GM18867 (cell line): ENCODE measurements at regions not wholly inside any gene's neighbourhood (a gene's known extent, or its start where the extent isn't known, plus 50 kb on each side); places are given as distances from the start of the nearest gene placed in this dataset.

Experiments
- ATAC-seq: cut with Tn5 transposase; IDR thresholded peaks from one replicate; pipeline ENCODE4 v1.9.1; 2021; ENCODE audit warnings: mild to moderate bottlenecking, moderate library complexity; ENCODE audit not compliant: unreplicated experiment

DNA sequence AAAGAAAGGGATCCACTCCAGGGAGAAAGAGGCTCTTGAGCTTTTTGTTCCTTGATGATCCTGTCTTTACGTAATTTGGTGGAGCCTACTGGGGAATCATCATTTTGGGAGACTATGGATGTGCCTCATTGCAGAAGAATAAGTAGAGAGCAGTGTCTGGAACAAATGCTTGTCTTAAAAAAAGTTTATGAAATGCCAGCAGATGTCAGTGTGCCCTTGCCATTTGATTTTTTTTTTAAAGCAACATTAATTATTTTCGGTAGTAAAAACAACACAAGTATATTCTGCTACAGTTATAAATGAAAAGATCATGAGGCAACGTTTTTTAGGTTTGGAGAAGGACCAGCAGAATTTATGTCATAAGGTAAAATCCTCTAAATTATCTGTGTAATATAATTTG is 934.8 kb upstream of the EEF2KMT start:
- no peak for ATAC-seq

DNA sequence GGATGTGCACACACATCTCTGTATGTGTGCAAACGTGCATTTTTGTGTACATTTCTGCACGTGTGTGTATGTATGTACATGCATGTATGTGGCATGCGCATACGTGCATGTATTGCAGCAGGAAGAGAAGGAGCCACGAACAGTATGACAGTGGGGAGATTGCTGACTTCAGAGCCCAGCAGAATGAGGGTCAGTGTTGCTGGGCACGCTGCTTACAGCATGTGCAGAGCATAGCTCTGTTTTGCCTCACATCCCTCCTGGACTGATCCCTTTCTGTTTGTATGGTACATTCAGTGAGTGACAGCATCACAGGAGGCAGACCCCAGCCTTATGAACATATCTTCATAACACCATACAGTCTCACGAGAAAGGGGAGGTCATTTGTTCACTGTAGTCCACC is 934.0 kb upstream of the EEF2KMT start:
- ATAC-seq, result no peak

DNA sequence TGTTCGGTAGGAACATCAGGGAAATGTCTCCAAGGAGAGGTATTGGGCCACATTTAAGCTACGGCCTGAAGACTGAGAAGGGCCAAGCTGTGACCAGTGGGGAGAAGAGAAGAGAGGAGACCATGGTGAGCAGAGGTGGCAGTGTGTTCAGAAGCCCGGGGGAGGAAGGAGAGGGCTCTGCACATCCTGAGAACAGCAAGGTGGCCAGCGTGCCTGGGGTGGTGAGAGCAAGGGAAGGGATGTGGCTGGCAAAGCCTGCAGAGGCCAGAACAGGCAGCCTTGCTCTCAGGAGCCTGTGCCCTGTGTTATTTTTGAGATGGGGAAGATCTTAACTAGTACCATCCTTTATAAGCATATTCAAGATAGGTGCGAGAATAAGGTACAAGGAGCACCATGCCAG is 933.5 kb upstream of the EEF2KMT start:
- no peak for ATAC-seq

DNA sequence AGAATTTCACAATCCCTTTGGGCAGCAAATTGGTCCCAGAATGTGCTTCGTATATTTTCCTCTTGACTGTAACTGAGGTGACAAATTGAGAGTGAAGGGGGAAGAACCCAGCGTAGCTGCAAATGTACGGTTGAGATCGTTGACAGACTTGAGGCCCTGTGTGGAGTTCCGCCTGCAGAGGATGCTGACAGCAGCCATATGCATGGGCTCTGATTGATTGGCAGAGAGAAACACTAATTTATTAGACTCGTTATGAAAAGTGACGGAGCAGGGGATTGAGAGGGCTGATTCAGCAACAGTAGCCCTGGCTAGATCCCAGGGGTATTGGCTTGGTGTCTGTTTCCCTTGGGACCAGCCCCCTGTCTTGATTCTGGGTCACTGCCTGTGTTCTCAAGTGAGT is 930.1 kb upstream of the EEF2KMT start:
- no peak for ATAC-seq

DNA sequence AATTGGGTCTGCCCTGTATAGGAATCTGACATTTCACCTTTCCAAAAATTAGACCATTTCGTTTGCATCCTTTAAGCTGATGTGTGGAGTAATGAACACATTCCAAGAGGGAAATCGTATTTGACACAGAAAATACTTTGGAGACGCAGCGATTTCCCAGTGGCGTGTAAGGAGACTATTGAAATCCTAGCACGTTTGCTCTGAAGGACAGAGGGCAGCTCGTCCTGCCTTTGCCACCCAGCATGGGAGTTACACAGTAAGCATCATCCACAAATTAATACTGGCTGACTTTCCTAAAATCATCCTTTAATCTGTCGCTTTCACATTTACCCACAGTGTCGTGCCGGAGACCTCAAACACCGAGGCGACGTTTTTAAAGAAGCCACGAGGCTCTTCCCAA is 925.9 kb upstream of the EEF2KMT start:
- ATAC-seq, result no peak

DNA sequence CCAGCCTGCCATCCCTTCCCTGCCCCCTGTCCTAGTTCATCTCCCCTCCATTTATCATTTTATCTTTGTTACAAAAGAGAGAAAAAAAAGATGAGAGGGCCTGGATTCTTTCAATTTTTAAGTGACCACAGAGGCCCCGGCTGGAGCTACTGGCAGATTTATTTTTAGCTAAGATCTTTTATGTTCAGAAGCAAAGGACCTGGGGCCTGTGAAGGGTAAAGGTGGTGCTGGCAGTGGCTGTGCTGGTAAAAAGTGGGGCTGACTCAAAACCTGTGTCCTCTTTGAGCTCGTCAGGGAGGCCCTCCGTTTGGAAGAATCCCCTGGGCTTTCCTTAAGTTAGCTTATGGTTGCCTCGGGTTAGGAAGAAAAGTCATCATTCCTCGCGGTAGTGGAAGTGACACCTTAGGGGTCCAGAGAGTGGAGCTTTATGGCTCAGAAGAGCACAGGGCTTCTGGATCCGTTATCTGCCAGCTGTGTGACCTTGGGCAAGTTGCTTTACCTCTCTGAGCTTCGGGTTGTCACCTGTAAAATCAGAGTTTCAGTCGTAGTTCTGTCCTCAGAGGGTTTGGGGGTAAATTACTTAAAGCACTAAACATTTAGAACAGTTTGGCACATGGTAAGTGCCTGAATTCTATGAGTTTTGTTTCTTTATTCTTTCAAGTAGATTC is 923.8 kb upstream of the EEF2KMT start:
- ATAC-seq, result no peak

DNA sequence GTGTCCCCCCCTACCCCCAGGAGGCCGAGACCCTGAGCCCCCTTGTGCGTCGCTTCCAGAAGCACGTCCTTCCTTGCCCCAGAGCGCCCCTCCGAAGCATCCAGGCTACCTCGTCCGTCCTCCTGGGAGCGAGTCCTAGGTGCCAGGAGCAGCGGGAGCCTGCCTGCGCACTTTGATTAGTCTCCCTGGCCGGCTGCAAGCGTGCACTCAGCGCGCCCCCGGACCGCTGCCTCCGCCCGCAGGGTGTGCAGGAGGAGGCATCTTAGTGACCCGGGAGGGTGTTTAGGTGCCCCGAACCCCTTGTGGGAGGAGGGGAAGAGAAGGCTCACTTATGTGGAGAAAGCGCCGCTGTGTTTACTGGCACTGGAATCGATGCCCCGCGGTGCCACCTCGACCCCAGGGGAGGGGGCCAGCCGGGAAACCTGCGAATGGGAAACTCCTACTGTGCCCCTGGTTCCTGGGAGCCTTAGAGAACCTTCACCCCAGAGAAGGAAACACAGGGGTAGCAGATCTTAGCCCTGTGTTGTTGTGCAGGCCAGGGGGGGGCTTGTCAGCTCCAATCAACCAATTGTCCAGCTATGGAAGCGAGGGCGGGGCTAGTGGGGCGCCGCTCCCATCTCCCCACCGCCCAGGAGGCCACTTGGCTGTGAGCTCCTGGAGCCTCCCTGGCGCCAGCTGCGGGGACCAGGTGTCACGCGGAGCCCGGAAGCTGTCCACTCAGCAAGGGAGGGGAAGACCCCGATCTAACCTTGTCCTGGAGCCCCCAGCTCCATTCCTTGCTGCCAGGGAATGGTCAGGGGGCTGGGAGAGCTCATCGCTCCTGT is 922.8 kb upstream of the EEF2KMT start:
- ATAC-seq, result no peak

DNA sequence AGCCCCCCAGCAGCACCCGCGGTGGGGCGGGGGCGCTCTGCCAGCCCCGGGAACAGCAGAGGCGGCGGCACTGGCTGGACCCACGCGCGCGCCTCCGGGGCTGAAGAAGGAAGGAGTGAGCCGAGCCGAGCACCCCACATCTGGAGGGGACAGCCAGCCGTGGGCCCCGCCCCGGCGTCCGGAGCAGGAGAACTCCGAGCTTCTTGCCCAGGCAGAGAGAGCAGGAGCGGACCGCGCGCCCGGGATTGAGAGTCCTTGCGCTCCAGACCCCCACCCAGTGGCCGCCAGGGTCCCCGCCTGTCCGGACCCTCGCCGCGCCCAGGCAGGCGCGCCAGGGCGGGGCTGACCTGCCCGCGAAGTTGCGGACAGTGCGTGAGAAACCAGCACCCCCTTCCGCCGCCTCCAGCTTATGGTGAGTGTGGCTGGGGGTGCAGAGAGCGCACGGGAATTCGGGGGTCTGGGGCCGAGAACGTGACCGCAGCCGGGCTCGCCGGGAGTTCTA is 921.9 kb upstream of the EEF2KMT start:
- ATAC-seq, result no peak

DNA sequence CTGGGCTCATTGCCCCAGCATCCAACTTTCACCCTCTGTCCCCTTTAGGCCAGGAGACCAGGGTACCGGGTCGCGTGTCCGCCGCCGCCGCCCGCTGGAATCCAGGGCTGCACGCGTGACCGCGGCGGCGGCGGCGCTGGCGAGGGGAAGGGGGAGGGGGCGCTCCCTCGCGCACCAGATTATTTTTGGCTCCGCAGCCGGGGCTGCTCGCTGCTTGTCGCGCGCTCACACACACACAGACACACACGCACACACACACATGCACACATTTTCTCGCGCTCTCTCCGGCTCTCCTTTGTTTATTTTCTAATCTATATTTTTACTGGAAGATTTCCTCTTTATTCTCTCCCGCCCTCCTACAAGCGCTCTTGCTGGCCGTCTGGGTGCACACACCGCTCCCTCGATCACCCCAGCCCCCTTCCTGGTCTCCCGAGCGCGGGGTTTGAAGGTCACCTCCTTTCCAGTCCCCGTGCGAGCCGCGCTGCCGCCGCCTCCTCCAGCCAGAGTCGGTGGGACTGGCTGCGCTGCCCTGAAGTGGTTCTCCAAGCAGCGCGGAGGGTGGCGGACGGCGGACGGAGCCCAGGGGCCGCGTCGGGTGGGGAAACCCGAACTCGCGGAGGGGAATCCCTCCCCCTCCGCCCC is 921.4 kb upstream of the EEF2KMT start:
- ATAC-seq, result no peak

DNA sequence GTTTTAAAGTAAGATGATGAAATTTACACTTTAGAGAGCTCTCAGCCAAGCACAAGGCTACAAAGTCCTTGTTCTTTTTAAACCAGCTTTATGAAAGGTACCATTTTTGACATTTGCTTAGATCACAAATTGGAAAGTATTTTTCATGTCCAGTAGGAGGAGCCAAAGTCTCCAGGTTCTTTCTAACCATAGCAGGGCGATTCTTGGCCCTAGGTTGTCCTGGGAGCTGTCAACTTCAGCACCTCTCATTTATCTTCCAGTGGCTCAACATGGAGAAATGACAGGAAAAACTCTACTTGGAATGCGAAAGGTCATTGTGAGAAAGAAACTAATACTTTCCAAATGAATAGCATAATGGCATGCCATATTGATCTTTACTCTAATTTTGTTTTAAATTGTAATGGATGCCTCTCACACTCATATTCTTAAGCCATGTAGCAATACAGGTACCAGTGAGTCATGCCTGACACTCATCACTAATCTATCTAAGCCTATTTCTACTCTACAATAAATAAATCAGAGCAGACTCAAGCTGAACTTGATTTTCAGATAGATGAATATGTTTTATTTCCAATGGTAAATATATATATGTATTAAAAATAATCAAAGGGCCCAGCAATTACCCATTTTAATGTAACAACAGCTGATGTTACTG is 919.1 kb upstream of the EEF2KMT start:
- no peak for ATAC-seq

DNA sequence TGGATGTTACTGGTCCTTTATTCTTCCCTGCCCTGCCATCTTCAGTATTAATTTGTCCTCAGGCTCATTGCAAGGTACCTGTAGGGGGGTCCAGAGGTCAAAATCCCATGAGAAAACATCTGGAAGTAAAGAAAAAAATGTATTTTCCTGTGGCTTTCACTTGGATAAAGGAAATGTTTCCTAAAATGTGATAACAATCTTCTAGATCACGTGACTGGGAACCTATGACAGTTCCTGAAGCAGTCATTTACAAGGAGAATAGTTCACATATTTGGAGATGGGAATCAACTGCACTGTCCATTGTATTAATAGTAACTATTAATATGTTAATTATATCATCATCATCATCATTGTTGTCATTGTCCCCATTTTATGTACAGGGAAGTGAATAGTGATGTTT is 915.1 kb upstream of the EEF2KMT start:
- no peak for ATAC-seq

DNA sequence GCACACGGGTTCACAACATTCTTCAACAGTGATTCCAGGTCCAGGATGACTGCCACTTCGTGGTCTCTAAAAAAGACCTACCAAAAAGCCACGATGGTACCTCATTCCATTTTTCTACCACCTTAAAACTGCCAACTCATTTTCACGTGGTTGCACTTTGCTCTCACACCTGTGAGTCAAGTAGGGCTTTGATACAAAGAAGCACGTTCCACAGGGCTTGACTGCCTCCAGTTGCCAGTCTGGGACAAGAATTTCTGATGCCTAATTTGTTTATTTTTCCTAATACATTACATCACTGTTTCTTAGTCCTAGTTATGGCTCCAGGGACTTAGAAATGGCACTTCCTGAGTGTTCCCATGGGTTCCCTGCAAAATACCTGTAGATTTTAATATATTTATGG is 911.6 kb upstream of the EEF2KMT start:
- no peak for ATAC-seq

DNA sequence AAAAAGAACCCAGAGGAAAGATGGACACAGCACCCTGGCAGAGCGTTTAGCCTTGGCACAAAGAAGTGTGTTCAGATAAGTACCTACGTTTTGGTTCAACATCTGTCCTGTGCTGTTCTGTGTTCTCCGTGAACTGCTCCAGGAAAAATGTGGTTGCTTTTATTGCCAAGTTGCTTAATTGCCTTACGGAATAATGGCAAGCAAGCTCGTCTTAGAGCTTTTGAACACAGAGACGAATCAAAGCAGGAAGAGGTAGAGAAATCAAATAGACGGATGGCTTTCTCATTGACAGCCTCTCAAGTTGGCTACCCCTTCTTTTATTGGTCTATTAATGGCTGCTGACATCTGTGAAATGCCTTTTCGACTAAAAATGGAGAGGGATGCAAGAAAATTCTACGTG is 911.1 kb upstream of the EEF2KMT start:
- ATAC-seq, result no peak

DNA sequence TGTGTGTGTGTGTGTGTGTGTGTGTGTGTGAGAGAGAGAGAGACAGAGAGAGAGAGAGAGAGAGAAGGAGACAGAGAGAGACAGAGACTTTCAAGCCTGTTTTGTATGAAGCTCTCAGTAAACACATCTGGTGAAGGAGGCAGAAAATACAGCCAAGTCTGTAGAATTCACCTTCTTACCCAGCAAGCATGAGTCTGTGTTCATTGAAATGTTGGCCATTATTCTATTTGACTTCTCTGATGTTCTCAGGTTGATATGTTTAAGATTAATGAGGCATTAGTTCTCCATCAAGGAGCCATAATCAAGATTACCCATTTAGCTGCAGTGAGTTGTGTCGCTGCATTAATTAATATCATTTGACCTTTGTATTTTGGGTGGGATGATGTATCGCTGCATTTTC is 895.8 kb upstream of the EEF2KMT start:
- no peak for ATAC-seq

DNA sequence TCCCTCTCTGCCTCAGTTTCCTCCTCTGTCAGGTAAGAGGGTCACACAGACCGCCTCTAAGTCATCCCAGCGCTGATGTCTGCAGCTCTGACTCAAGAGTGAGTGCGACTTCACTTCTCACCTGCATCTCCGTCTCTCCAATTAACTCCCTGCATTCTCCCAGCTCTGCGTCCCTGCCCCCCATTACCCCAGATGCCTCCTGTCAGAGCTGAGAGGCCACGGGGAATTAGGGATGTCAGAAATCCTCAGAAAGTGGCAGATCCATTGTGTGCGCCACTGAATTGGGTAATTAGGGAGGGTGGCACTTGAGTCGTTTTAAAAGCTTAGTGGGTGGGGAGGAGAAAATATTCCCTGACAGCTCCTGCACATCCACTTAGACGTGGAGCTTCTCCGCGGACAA is 885.4 kb upstream of the EEF2KMT start:
- ATAC-seq, result no peak

DNA sequence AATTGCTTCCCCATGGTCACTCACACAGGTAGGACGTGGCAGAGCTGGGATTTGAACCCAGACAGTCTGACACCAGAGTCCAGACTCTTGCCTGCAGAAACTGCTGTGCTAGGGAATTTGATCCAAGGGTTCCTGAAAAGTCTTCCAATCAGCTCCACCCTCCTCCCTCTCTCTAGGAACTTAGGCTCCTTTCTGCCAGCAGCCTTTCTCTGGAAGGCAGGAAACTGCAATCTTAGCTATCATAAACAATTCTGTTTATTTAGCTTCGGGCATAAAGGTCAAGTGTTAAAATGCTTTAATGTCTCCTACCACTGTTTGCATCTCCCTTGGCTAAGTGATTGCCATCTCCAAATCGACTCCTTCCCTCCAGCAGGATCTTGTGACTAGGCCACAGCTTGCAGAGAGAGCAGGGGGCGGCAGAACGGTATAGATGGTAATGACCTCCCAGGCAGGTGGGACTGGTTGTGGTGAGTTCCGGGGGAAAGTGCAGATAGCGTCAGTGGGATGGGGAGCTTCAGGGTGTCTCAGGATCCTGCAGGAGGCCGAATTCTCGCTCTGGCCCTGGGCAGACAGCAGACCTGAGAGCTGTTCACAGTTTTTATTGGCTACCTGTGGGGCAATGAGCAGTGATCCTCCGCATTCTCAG is 882.4 kb upstream of the EEF2KMT start:
- ATAC-seq, result no peak

DNA sequence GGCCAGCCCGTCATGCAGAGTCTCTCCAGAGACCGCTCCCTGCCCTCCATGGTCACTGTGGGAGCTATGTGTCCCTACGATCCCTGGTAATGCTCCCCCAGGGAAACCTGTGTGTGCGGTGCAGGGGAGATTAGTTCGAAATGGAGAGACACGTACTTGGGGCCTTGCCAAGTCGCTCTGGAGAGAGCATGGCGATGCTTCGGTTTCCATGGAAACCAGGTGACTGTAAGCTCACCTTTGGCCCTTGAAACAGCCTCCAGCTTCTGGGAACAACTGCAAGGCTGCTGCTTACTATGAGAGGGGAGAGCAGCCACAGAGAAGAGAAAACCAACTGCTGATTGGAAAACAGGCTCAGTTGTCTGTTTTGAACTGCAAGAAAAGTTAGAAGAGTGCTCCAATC is 879.7 kb upstream of the EEF2KMT start:
- no peak for ATAC-seq

DNA sequence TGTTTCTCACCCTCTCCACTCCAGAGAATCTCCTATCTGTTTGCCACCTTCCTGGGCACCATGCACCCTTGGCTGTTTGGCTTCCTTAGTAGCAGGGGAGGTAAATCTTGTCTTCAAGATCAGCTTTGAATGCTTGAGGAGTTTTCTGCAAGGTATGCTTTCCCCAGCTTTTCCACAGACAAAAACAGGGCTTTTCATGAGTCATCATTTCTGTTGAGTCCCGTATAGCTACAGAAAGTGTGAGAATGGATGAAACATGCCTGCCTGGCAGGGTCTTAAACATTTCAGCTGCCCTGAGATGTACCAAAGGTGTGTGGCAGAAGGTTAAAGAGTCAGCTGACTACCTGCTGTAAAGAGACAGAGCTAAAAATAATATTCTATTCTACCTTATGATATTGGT is 875.2 kb upstream of the EEF2KMT start:
- no peak for ATAC-seq

DNA sequence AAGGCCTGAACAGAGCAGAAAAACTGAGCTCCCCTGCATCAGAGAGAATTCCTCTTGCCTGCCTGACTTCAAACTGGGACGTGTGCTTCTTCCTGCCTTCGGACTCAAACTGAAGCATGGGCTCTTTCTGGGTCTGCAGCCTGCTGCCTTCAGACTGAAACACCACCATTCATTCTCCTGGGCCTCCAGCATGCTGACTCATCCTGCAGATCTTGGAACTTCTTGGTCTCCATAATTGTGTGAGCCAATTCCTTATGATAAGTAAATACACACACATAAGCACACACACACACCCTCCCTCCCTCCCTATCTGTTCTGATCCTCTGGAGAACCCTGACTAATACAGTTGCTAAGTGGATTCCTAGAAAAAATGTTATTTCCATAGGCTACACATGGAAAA is 874.3 kb upstream of the EEF2KMT start:
- no peak for ATAC-seq

DNA sequence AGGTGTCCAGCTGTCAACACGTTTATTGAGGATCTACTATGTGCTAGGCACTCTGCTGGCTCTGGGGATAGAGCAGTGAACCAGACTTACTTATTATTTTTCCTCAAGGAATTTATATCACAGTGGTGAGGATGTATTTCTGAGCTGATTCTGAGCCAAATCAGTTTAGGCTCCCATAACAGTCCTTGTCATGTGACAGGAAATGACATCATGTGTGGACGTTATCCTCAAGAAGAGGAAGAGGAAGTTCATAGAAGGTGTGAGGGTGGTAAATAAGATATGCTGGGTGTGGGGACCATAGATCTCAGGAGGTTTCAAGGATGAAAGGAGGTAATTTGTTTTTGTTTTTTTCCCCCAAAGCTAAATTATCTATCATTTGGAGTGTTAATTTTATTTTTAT is 873.5 kb upstream of the EEF2KMT start:
- no peak for ATAC-seq

DNA sequence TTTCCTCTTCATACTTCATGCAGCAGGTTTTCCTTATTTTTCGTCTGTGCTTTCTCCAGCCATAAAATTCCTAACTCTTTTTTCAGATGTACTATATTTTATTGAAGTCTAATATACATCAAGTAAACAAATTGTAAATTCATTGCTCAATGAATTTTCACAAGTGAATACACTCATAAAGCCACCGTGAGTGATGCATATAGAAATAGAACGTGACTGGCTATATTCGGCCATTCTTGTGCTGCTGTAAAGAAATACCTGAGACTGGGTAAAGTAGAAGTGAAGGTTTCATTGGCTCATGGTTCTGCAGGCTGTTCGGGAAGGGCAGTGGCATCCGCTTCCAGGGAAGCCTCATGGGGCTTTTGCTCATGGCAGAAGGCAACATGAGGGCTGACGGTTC is 868.4 kb upstream of the EEF2KMT start:
- ATAC-seq, result no peak
